Astrocyte (in vitro differentiated cells and primary cell): ENCODE measurements at regions not wholly inside any gene's neighbourhood (a gene's known extent, or its start where the extent isn't known, plus 50 kb on each side); places are given as distances from the start of the nearest gene placed in this dataset.
A peak's percentile ranks its signal among the peaks of the same experiment; 100 is the strongest.

Experiments
- DNase-seq: peaks from one replicate; pipeline ENCODE4 v3.0.0-alpha.2; 2010; ENCODE audit warnings: low read depth
- FAIRE-seq: peaks from 2 replicates; lab custom pipeline; 2011; peaks lifted over from hg19 to GRCh38; lab: Jason Lieb, UNC
- H2AFZ ChIP-seq: 2 replicates; pipeline ENCODE4 v1.6.0; 2012; ENCODE audit warnings: low read depth, low read length, inconsistent platforms
- H3K27ac ChIP-seq: 2 replicates; pipeline ENCODE4 v1.5.1; 2011; ENCODE audit warnings: low read depth, low read length, inconsistent platforms
- H3K27me3 ChIP-seq: 2 replicates; pipeline ENCODE4 v1.6.0; 2011; ENCODE audit warnings: low read length, inconsistent platforms; ENCODE audit not compliant: insufficient read depth
- H3K36me3 ChIP-seq: 2 replicates; pipeline ENCODE4 v1.5.1; 2011; ENCODE audit warnings: low read length, inconsistent platforms; ENCODE audit not compliant: insufficient read depth
- H3K4me1 ChIP-seq: 2 replicates; pipeline ENCODE4 v1.5.1; 2011; ENCODE audit warnings: low read length, inconsistent platforms; ENCODE audit not compliant: insufficient read depth
- H3K4me2 ChIP-seq: 2 replicates; pipeline ENCODE4 v1.6.0; 2012; ENCODE audit warnings: low read length, inconsistent platforms
- H3K4me3 ChIP-seq: 2 replicates; pipeline ENCODE4 v1.5.1; 2011; ENCODE audit warnings: low read depth, mild to moderate bottlenecking, low read length, inconsistent platforms; ENCODE audit not compliant: insufficient read depth
- H3K79me2 ChIP-seq: 2 replicates; pipeline ENCODE4 v1.6.0; 2012; ENCODE audit warnings: mild to moderate bottlenecking, low read length, inconsistent platforms; ENCODE audit not compliant: insufficient read depth
- H3K9ac ChIP-seq: 2 replicates; pipeline ENCODE4 v1.6.0; 2012; ENCODE audit warnings: mild to moderate bottlenecking, low read length, inconsistent platforms
- H3K9me3 ChIP-seq: 2 replicates; pipeline ENCODE4 v1.5.1; 2012; ENCODE audit warnings: low read depth, mild to moderate bottlenecking, low read length, inconsistent platforms; ENCODE audit not compliant: insufficient read depth
- H4K20me1 ChIP-seq: 2 replicates; pipeline ENCODE4 v1.6.0; 2012; ENCODE audit warnings: low read length, inconsistent platforms; ENCODE audit not compliant: insufficient read depth
- H3K27ac Mint-ChIP-seq: one replicate; pipeline ENCODE4 v1.8.0; 2021; ENCODE audit warnings: mild to moderate bottlenecking, mixed read lengths; ENCODE audit not compliant: unreplicated experiment
- H3K27me3 Mint-ChIP-seq: one replicate; pipeline ENCODE4 v1.8.0; 2021; ENCODE audit warnings: low read depth, mixed read lengths; ENCODE audit not compliant: unreplicated experiment
- H3K36me3 Mint-ChIP-seq: one replicate; pipeline ENCODE4 v1.8.0; 2021; ENCODE audit warnings: low read depth, mixed read lengths; ENCODE audit not compliant: unreplicated experiment
- H3K4me1 Mint-ChIP-seq: one replicate; pipeline ENCODE4 v1.8.0; 2021; ENCODE audit warnings: low read depth, mixed read lengths; ENCODE audit not compliant: unreplicated experiment
- H3K4me3 Mint-ChIP-seq: one replicate; pipeline ENCODE4 v1.8.0; 2021; ENCODE audit warnings: mild to moderate bottlenecking, moderate library complexity, mixed read lengths; ENCODE audit not compliant: unreplicated experiment
- H3K9me3 Mint-ChIP-seq: one replicate; pipeline ENCODE4 v1.8.0; 2021; ENCODE audit warnings: mild to moderate bottlenecking, mixed read lengths; ENCODE audit not compliant: unreplicated experiment
- CTCF ChIP-seq: IDR thresholded peaks from 2 replicates; pipeline ENCODE4 v1.5.1; 2011; ENCODE audit warnings: low read depth, mild to moderate bottlenecking, inconsistent platforms, low read length, moderate library complexity; ENCODE audit not compliant: insufficient read depth
- EZH2 ChIP-seq: IDR thresholded peaks from 2 replicates; pipeline ENCODE4 v1.6.1; 2012; ENCODE audit warnings: mild to moderate bottlenecking, low read length, inconsistent platforms; ENCODE audit not compliant: insufficient read depth

- H4K20me1 ChIP-seq: no peaks in the 10 kb centered on the region
- no peaks in the 10 kb centered on the region for H3K9me3 ChIP-seq
- H3K4me2 ChIP-seq: no peak overlapping the region
- no peaks in the 10 kb centered on the region for H3K27me3 Mint-ChIP-seq
- no peak overlapping the region for H3K4me3 Mint-ChIP-seq
- no peak overlapping the region for H3K27ac Mint-ChIP-seq
- H3K27ac ChIP-seq: no peak overlapping the region
- H3K4me3 ChIP-seq: no peak overlapping the region
- no peak overlapping the region for H3K9ac ChIP-seq
- H2AFZ ChIP-seq: no peak overlapping the region
- no peaks in the 10 kb centered on the region for H3K79me2 ChIP-seq
- no peaks in the 10 kb centered on the region for H3K9me3 Mint-ChIP-seq
- peaks cover 36% of the 10 kb centered on the region for H3K4me1 Mint-ChIP-seq
- H3K36me3 Mint-ChIP-seq: no peaks in the 10 kb centered on the region
- FAIRE-seq (no peak), DNase-seq (no peak)
- peaks cover 41% of the 10 kb centered on the region for H3K4me1 ChIP-seq
- H3K36me3 ChIP-seq: no peaks in the 10 kb centered on the region
- TF ChIP-seq CTCF: no peak
- TF ChIP-seq EZH2: no peak
- H3K27me3 ChIP-seq: no peaks in the 10 kb centered on the region
Measured at GRCh38 chr3:139762302-139762701, 84.5 kb upstream of the NMNAT3 start.

- no peaks in the 10 kb centered on the region for H3K79me2 ChIP-seq
- H3K27me3 ChIP-seq: no peaks in the 10 kb centered on the region
- peak overlapping the region; percentile 27 for H3K4me2 ChIP-seq
- Mint-ChIP-seq H3K27ac (peak overlapping the region; percentile 85), H3K4me1 (peaks cover 27% of the 10 kb centered on the region), H3K27me3 (no peaks in the 10 kb centered on the region), H3K9me3 (no peaks in the 10 kb centered on the region), H3K36me3 (no peaks in the 10 kb centered on the region), H3K4me3 (no peak overlapping the region)
- no peak overlapping the region for H2AFZ ChIP-seq
- H3K4me3 ChIP-seq: no peak overlapping the region
- peaks cover 26% of the 10 kb centered on the region for H3K4me1 ChIP-seq
- no peaks in the 10 kb centered on the region for H3K9me3 ChIP-seq
- H3K36me3 ChIP-seq: no peaks in the 10 kb centered on the region
- no peak overlapping the region for H3K27ac ChIP-seq
- TF ChIP-seq EZH2 (no peak), CTCF (no peak)
- no peaks in the 10 kb centered on the region for H4K20me1 ChIP-seq
- FAIRE-seq (no peak), DNase-seq (peak; percentile 32)
- no peak overlapping the region for H3K9ac ChIP-seq
Measured at GRCh38 chr3:139759470-139759869, 81.7 kb upstream of the NMNAT3 start.

- Histone ChIP-seq H4K20me1 (no peaks in the 10 kb centered on the region), H2AFZ (no peak overlapping the region), H3K4me3 (no peak overlapping the region), H3K36me3 (no peaks in the 10 kb centered on the region), H3K9ac (no peak overlapping the region), H3K79me2 (no peaks in the 10 kb centered on the region), H3K27me3 (no peaks in the 10 kb centered on the region), H3K9me3 (no peaks in the 10 kb centered on the region), H3K27ac (peak overlapping the region; percentile 19), H3K4me2 (peak overlapping the region; percentile 27), H3K4me1 (peaks cover 19% of the 10 kb centered on the region)
- Mint-ChIP-seq H3K4me3 (no peak overlapping the region), H3K36me3 (no peaks in the 10 kb centered on the region), H3K27ac (peak overlapping the region; percentile 85), H3K9me3 (no peaks in the 10 kb centered on the region), H3K4me1 (peaks cover 20% of the 10 kb centered on the region), H3K27me3 (no peaks in the 10 kb centered on the region)
- TF ChIP-seq EZH2: no peak
- TF ChIP-seq CTCF: no peak
- FAIRE-seq (no peak), DNase-seq (peak; percentile 94)
Measured at GRCh38 chr3:139758654-139759291, 81.0 kb upstream of the NMNAT3 start.
